GM12878 (cell line): ENCODE measurements at regions not wholly inside any gene's neighbourhood (a gene's known extent, or its start where the extent isn't known, plus 50 kb on each side); places are given as distances from the start of the nearest gene placed in this dataset.

Experiments used
- CTCF ChIP-seq, 3 experiments: IDR thresholded peaks in 2 of 3; conservative IDR thresholded peaks in 1 of 3; 2 replicates each; pipeline ENCODE4 v1.5.1; 2011; ENCODE audit warnings: low read depth in 3 of 3, low read length in 3 of 3, mild to moderate bottlenecking in 3 of 3, control low read depth in 2 of 3, moderate library complexity in 2 of 3, inconsistent platforms in 1 of 3, mixed read lengths in 1 of 3; ENCODE audit not compliant: control insufficient read depth in 2 of 3, insufficient read depth in 1 of 3; ENCODE audit errors: extremely low read depth in 1 of 3
- E2F4 ChIP-seq: IDR thresholded peaks from 2 replicates; pipeline ENCODE4 v1.6.1; 2012; ENCODE audit warnings: low read depth, low read length, improper control_type of control experiment
- EP300 ChIP-seq, 2 experiments: fragments of 150-350 bp in 1 of 2; IDR thresholded peaks; 2 replicates each; pipeline ENCODE4 v1.6.1; 2011 to 2012; ENCODE audit warnings: low read depth in 2 of 2, low read length in 2 of 2, borderline replicate concordance in 1 of 2, improper control_type of control experiment in 1 of 2, inconsistent platforms in 1 of 2; ENCODE audit not compliant: control insufficient read depth in 1 of 2
- EZH2 ChIP-seq: IDR thresholded peaks from 2 replicates; pipeline ENCODE4 v1.6.1; 2012; ENCODE audit warnings: low read depth, mild to moderate bottlenecking, control low read depth, inconsistent platforms, low read length, borderline replicate concordance; ENCODE audit not compliant: control insufficient read depth
- MYC ChIP-seq: IDR thresholded peaks from 2 replicates; pipeline ENCODE4 v1.6.1; 2011; ENCODE audit warnings: mild to moderate bottlenecking, low read length, moderate library complexity, inconsistent platforms; ENCODE audit not compliant: insufficient read depth, insufficient replicate concordance, insufficient read length, severe bottlenecking
- POLR2A ChIP-seq: IDR thresholded peaks from 2 replicates; pipeline ENCODE4 v1.6.1; 2011; ENCODE audit warnings: low read depth, mild to moderate bottlenecking, low read length
- POLR2AphosphoS5 ChIP-seq: IDR thresholded peaks from 2 replicates; pipeline ENCODE4 v1.6.1; 2011; ENCODE audit warnings: mild to moderate bottlenecking, low read length, inconsistent platforms
- TAF1 ChIP-seq: IDR thresholded peaks from 2 replicates; pipeline ENCODE4 v1.6.1; 2011; ENCODE audit warnings: mild to moderate bottlenecking, low read depth, low read length, borderline replicate concordance
- TCF3 ChIP-seq: IDR thresholded peaks from 2 replicates; pipeline ENCODE4 v1.6.1; 2012; ENCODE audit warnings: low read depth, mild to moderate bottlenecking, low read length, borderline replicate concordance; ENCODE audit not compliant: insufficient read depth
- ZBTB33 ChIP-seq: fragments of 450-650 bp; IDR thresholded peaks from 2 replicates; pipeline ENCODE4 v1.6.1; 2017; ENCODE audit warnings: mild to moderate bottlenecking
- ZSCAN29 ChIP-seq: fragments of 450-650 bp; IDR thresholded peaks from 2 replicates; pipeline ENCODE4 v1.6.1; 2017; ENCODE audit warnings: mild to moderate bottlenecking, moderate library complexity

DNA sequence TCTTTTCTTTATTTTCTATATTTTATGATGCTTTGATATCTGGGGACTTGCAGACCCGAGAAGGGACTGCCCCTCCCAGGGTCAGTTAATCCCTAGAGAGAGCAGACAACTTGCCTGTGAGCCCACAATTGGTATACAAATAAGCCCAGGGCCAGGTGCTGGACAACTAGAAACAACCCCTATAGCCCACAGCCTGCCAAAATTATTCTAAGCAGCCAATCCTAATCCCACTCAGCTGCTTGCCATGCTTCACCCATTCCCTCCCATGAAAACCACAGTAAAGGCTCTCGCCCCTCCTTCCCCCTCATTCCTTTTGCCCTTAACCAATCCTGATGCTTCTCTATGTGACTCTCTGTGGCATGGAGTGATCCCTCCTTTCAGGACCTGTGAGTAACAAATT, 380.7 kb downstream of the RBM43 start:
- no peak for TF ChIP-seq E2F4
- TF ChIP-seq TCF3 = no peak
- TF ChIP-seq CTCF (IDR thresholded peaks at IDR 0.05 in 2 of 3, conservative IDR thresholded peaks at IDR 0.05 in 1 of 3; ENCODE audit: control insufficient read depth in 2 of 3, extremely low read depth in 1 of 3, insufficient read depth in 1 of 3, low read depth in 3 of 3, low read length in 3 of 3) = no peak
- no peak for TF ChIP-seq ZSCAN29
- no peak for TF ChIP-seq POLR2A
- TF ChIP-seq ZBTB33 = no peak
- no peak for TF ChIP-seq EZH2
- no peak for TF ChIP-seq POLR2AphosphoS5
- no peak for TF ChIP-seq EP300 (IDR thresholded peaks at IDR 0.05; ENCODE audit: borderline replicate concordance in 1 of 2, control insufficient read depth in 1 of 2, low read depth in 2 of 2, low read length in 2 of 2)
- TF ChIP-seq MYC = no peak
- TF ChIP-seq TAF1 = no peak
